NOMO-1 treated with dmso at 0.1 percent for 144 hours (cell line): ENCODE measurements at regions not wholly inside any gene's neighbourhood (a gene's known extent, or its start where the extent isn't known, plus 50 kb on each side); places are given as distances from the start of the nearest gene placed in this dataset.

Experiments used
- DNase-seq: peaks from one replicate; lab custom pipeline; 2025; ENCODE audit not compliant: unreplicated experiment; lab: John Stamatoyannopoulos, UW

GRCh38 chr11:70860888-70861287 is 391.5 kb downstream of the SHANK2 start:
- no peak for DNase-seq

GRCh38 chr11:70861559-70861958 is 390.8 kb downstream of the SHANK2 start:
- DNase-seq: no peak

GRCh38 chr11:70862093-70862492 is 390.3 kb downstream of the SHANK2 start:
- no peak for DNase-seq

- DNase-seq: no peak
Measured at GRCh38 chr11:70863186-70863585, 389.2 kb downstream of the SHANK2 start.

GRCh38 chr11:70863993-70864392 is 388.4 kb downstream of the SHANK2 start:
- DNase-seq: no peak

- no peak for DNase-seq
Measured at GRCh38 chr11:70865356-70865755, 387.0 kb downstream of the SHANK2 start.

GRCh38 chr11:70866834-70867233 is 385.5 kb downstream of the SHANK2 start:
- DNase-seq: no peak

GRCh38 chr11:70867281-70868047 is 384.9 kb downstream of the SHANK2 start:
- no peak for DNase-seq

GRCh38 chr11:70868341-70868885 is 384.0 kb downstream of the SHANK2 start:
- DNase-seq: no peak

- DNase-seq: no peak
Measured at GRCh38 chr11:70869054-70869453, 383.3 kb downstream of the SHANK2 start.

GRCh38 chr11:70871881-70872280 is 380.5 kb downstream of the SHANK2 start:
- DNase-seq: no peak

- no peak for DNase-seq
Measured at GRCh38 chr11:70872299-70872698, 380.1 kb downstream of the SHANK2 start.

- DNase-seq: no peak
Measured at GRCh38 chr11:70872955-70873735, 379.2 kb downstream of the SHANK2 start.

- no peak for DNase-seq
Measured at GRCh38 chr11:70873736-70874412, 378.5 kb downstream of the SHANK2 start.

GRCh38 chr11:70876685-70877084 is 375.7 kb downstream of the SHANK2 start:
- DNase-seq: no peak

GRCh38 chr11:70877151-70877550 is 375.2 kb downstream of the SHANK2 start:
- no peak for DNase-seq

- no peak for DNase-seq
Measured at GRCh38 chr11:70878366-70878765, 374.0 kb downstream of the SHANK2 start.

- DNase-seq: no peak
Measured at GRCh38 chr11:70879601-70880285, 372.6 kb downstream of the SHANK2 start.

GRCh38 chr11:70880416-70880815 is 372.0 kb downstream of the SHANK2 start:
- no peak for DNase-seq

GRCh38 chr11:70881948-70882715 is 370.2 kb downstream of the SHANK2 start:
- no peak for DNase-seq
